IPS-20b (cell line): ENCODE measurements at regions not wholly inside any gene's neighbourhood (a gene's known extent, or its start where the extent isn't known, plus 50 kb on each side); places are given as distances from the start of the nearest gene placed in this dataset.

Source experiments
- H3K27ac ChIP-seq: one replicate; pipeline ENCODE4 v1.5.1; 2013; ENCODE audit warnings: low read length
- H3K27me3 ChIP-seq: 2 replicates; pipeline ENCODE4 v1.6.1; 2013; ENCODE audit warnings: mild to moderate bottlenecking, low read length, inconsistent platforms; ENCODE audit not compliant: insufficient read depth
- H3K36me3 ChIP-seq: 2 replicates; pipeline ENCODE4 v1.6.1; 2013; ENCODE audit warnings: low read depth, mild to moderate bottlenecking, inconsistent platforms, low read length, moderate library complexity; ENCODE audit not compliant: insufficient read depth
- H3K4me1 ChIP-seq: 2 replicates; pipeline ENCODE4 v1.6.1; 2013; ENCODE audit warnings: mild to moderate bottlenecking, control low read depth, inconsistent platforms, low read length, moderate library complexity; ENCODE audit not compliant: insufficient read depth
- H3K4me3 ChIP-seq: 2 replicates; pipeline ENCODE4 v1.5.1; 2013; ENCODE audit warnings: mild to moderate bottlenecking, low read length, inconsistent platforms
- H3K9ac ChIP-seq: 2 replicates; pipeline ENCODE4 v1.6.1; 2013; ENCODE audit warnings: low read depth, mild to moderate bottlenecking, inconsistent platforms, low read length, moderate library complexity
- H3K9me3 ChIP-seq: 2 replicates; pipeline ENCODE4 v1.6.1; 2013; ENCODE audit warnings: mild to moderate bottlenecking, low read depth, low read length, inconsistent platforms; ENCODE audit not compliant: insufficient read depth

GRCh38 chr6:93823489-93823888 is 404.1 kb upstream of the EPHA7 start:
- Histone ChIP-seq H3K36me3 (peaks cover 34% of the 10 kb centered on the region), H3K4me3 (no peak overlapping the region), H3K9me3 (no peaks in the 10 kb centered on the region), H3K27me3 (no peaks in the 10 kb centered on the region), H3K9ac (no peak overlapping the region), H3K27ac (no peak overlapping the region), H3K4me1 (peaks cover 2% of the 10 kb centered on the region; the same call in 1 of the 2 replicates)

- no peak overlapping the region for H3K9ac ChIP-seq
- H3K4me3 ChIP-seq: no peak overlapping the region
- H3K27ac ChIP-seq: no peak overlapping the region
- H3K27me3 ChIP-seq: no peaks in the 10 kb centered on the region
- peaks cover 33% of the 10 kb centered on the region for H3K36me3 ChIP-seq
- H3K4me1 ChIP-seq: peaks cover 2% of the 10 kb centered on the region; the same call in 1 of the 2 replicates
- no peaks in the 10 kb centered on the region for H3K9me3 ChIP-seq
These were observed 403.3 kb upstream of the EPHA7 start for GRCh38 chr6:93822434-93823265.

GRCh38 chr6:93821953-93822352 is 402.6 kb upstream of the EPHA7 start:
- Histone ChIP-seq H3K4me1 (peaks cover 2% of the 10 kb centered on the region; the same call in 1 of the 2 replicates), H3K9ac (no peak overlapping the region), H3K4me3 (no peak overlapping the region), H3K27ac (no peak overlapping the region), H3K36me3 (peaks cover 33% of the 10 kb centered on the region; the same call in 1 of the 2 replicates), H3K27me3 (no peaks in the 10 kb centered on the region), H3K9me3 (no peaks in the 10 kb centered on the region)

- Histone ChIP-seq H3K27me3 (no peaks in the 10 kb centered on the region), H3K4me1 (peaks cover 2% of the 10 kb centered on the region; the same call in 1 of the 2 replicates), H3K4me3 (no peak overlapping the region), H3K9ac (no peak overlapping the region), H3K27ac (no peak overlapping the region), H3K36me3 (peaks cover 34% of the 10 kb centered on the region), H3K9me3 (no peaks in the 10 kb centered on the region)
These were observed 401.2 kb upstream of the EPHA7 start for GRCh38 chr6:93820465-93821082.

- Histone ChIP-seq H3K9me3 (no peaks in the 10 kb centered on the region), H3K4me1 (peaks cover 2% of the 10 kb centered on the region; the same call in 1 of the 2 replicates), H3K4me3 (no peak overlapping the region), H3K27ac (no peak overlapping the region), H3K36me3 (peaks cover 47% of the 10 kb centered on the region), H3K27me3 (no peaks in the 10 kb centered on the region), H3K9ac (no peak overlapping the region)
These were observed 399.8 kb upstream of the EPHA7 start for GRCh38 chr6:93819189-93819588.

- peaks cover 55% of the 10 kb centered on the region for H3K36me3 ChIP-seq
- H3K4me1 ChIP-seq: peaks cover 2% of the 10 kb centered on the region; the same call in 1 of the 2 replicates
- no peak overlapping the region for H3K9ac ChIP-seq
- no peaks in the 10 kb centered on the region for H3K27me3 ChIP-seq
- H3K4me3 ChIP-seq: no peak overlapping the region
- H3K27ac ChIP-seq: no peak overlapping the region
- H3K9me3 ChIP-seq: no peaks in the 10 kb centered on the region; the same call in 1 of the 2 replicates
These were observed 398.6 kb upstream of the EPHA7 start for GRCh38 chr6:93817937-93818336.

- Histone ChIP-seq H3K36me3 (peaks cover 13% of the 10 kb centered on the region; the same call in 1 of the 2 replicates), H3K4me3 (no peak overlapping the region), H3K9ac (no peak overlapping the region), H3K4me1 (no peaks in the 10 kb centered on the region), H3K27ac (no peak overlapping the region), H3K27me3 (no peaks in the 10 kb centered on the region), H3K9me3 (no peaks in the 10 kb centered on the region)
These were observed 387.3 kb upstream of the EPHA7 start for GRCh38 chr6:93806409-93807270.

GRCh38 chr6:93801101-93801847 is 381.9 kb upstream of the EPHA7 start:
- H3K27ac ChIP-seq: no peak overlapping the region

GRCh38 chr6:93799226-93799625 is 379.9 kb upstream of the EPHA7 start:
- Histone ChIP-seq H3K4me3 (no peak overlapping the region), H3K36me3 (no peaks in the 10 kb centered on the region), H3K4me1 (peaks cover 12% of the 10 kb centered on the region; the same call in 1 of the 2 replicates), H3K9me3 (no peaks in the 10 kb centered on the region), H3K27me3 (no peaks in the 10 kb centered on the region), H3K27ac (no peak overlapping the region), H3K9ac (no peak overlapping the region)

More at GRCh38 chr6:93801101-93801847, 381.9 kb upstream of the EPHA7 start:
- no peaks in the 10 kb centered on the region for H3K9me3 ChIP-seq
- no peaks in the 10 kb centered on the region for H3K27me3 ChIP-seq
- H3K36me3 ChIP-seq: no peaks in the 10 kb centered on the region
- no peak overlapping the region for H3K4me3 ChIP-seq
- peaks cover 9% of the 10 kb centered on the region; the same call in 1 of the 2 replicates for H3K4me1 ChIP-seq
- no peak overlapping the region for H3K9ac ChIP-seq

GRCh38 chr6:93794166-93794565 is 374.8 kb upstream of the EPHA7 start:
- H3K9ac ChIP-seq: no peak overlapping the region
- H3K36me3 ChIP-seq: no peaks in the 10 kb centered on the region
- no peaks in the 10 kb centered on the region for H3K27me3 ChIP-seq
- H3K9me3 ChIP-seq: no peaks in the 10 kb centered on the region
- H3K4me1 ChIP-seq: peaks cover 5% of the 10 kb centered on the region; the same call in 1 of the 2 replicates
- no peak overlapping the region for H3K27ac ChIP-seq
- no peak overlapping the region for H3K4me3 ChIP-seq

GRCh38 chr6:93792746-93793145 is 373.4 kb upstream of the EPHA7 start:
- H3K36me3 ChIP-seq: no peaks in the 10 kb centered on the region
- H3K27me3 ChIP-seq: no peaks in the 10 kb centered on the region
- H3K4me1 ChIP-seq: peaks cover 8% of the 10 kb centered on the region
- no peak overlapping the region for H3K9ac ChIP-seq
- no peak overlapping the region for H3K27ac ChIP-seq
- no peaks in the 10 kb centered on the region for H3K9me3 ChIP-seq
- H3K4me3 ChIP-seq: no peak overlapping the region
